ENCODE measurements at regions not wholly inside any gene's neighbourhood (a gene's known extent, or its start where the extent isn't known, plus 50 kb on each side); places are given as distances from the start of the nearest gene placed in this dataset.

DNA sequence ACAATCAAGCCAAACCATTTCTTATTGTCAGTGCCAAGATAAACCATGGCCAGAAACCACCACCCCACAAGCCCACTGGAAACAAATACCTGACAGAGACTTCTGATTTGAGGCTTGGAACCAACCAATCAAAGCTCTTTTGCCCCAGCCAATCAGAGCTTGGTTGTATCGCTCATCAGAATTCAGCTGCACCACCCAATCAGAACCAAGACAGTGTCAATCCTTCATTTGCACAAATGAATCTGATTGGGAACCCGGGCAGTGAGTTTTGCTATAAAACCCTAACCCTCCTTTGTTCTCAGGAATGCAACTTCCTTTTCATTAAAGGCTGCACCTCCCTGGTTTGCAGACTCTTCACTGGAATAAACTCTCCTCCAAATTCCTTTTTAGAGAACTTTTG lies 87.4 kb downstream of the ELAPOR2 start:
- no peaks in the 10 kb centered on the region for H3K4me1 ChIP-seq (ENCODE audit: insufficient read depth, low read length, poor library complexity, severe bottlenecking)
- DNase-seq (ENCODE audit: low spot score): peak; percentile 9
- no peak overlapping the region for H3K27ac ChIP-seq (ENCODE audit: low read depth, low read length, poor library complexity, severe bottlenecking)
- no peaks in the 10 kb centered on the region for H3K9me3 ChIP-seq (ENCODE audit: low read depth, low read length, poor library complexity, severe bottlenecking)
- no peak for TF ChIP-seq EZH2 (IDR thresholded peaks at IDR 0.05; ENCODE audit: borderline replicate concordance, low read depth, low read length, poor library complexity, severe bottlenecking)
- TF ChIP-seq, protein P1, sequence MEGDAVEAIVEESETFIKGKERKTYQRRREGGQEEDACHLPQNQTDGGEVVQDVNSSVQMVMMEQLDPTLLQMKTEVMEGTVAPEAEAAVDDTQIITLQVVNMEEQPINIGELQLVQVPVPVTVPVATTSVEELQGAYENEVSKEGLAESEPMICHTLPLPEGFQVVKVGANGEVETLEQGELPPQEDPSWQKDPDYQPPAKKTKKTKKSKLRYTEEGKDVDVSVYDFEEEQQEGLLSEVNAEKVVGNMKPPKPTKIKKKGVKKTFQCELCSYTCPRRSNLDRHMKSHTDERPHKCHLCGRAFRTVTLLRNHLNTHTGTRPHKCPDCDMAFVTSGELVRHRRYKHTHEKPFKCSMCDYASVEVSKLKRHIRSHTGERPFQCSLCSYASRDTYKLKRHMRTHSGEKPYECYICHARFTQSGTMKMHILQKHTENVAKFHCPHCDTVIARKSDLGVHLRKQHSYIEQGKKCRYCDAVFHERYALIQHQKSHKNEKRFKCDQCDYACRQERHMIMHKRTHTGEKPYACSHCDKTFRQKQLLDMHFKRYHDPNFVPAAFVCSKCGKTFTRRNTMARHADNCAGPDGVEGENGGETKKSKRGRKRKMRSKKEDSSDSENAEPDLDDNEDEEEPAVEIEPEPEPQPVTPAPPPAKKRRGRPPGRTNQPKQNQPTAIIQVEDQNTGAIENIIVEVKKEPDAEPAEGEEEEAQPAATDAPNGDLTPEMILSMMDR (conservative IDR thresholded peaks at IDR 0.05; ENCODE audit: low read depth, low read length): no peak
- no peak overlapping the region for H3K4me3 ChIP-seq (ENCODE audit: low read depth, low read length, poor library complexity, severe bottlenecking)
- H3K36me3 ChIP-seq (ENCODE audit: insufficient read depth, low read length, poor library complexity, severe bottlenecking): no peaks in the 10 kb centered on the region
- intact Hi-C loops (cut with micrococcal nuclease; ENCODE audit: unreplicated experiment): no loop called here
- POLR2A ChIA-PET (ENCODE audit: low non-redundant PET): interaction anchor here (0.7 kb wide), 1 partner anchor 181 kb away, joined by 6 read pairs; no protein-coding TSS in a partner anchor
- H3K27me3 ChIP-seq (replicated peaks; ENCODE audit: insufficient read depth, low read depth, low read length, poor library complexity): peaks cover 23% of the 10 kb centered on the region
- BruUV-seq (replicated peaks): no TSS peak
- CTCF ChIA-PET: no interaction called here

DNA sequence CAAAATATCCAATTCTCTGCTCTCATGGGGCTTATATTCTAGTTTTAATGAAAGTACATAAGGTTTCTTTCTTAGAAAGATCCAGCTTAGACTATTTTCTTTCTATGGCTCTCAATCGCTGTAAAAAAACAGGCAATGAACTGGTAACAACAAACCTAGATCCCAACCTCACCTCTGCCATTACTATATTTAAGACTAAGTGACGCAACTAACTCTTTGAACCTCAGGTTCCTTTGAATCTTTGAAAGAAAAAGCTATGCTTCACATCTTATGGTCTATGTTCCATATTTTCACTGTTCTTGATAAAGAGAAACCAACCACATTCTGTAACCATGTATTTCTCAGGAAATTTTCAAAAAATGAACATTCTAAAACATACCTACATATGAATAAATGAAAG lies 88.5 kb downstream of the ELAPOR2 start:
- DNase-seq (ENCODE audit: low spot score): no peak
- ChIA-PET CTCF (no interaction called here), POLR2A (ENCODE audit: low non-redundant PET) (no interaction called here)
- H3K27ac ChIP-seq (ENCODE audit: low read depth, low read length, poor library complexity, severe bottlenecking): no peak overlapping the region
- TF ChIP-seq, protein P1 (conservative IDR thresholded peaks at IDR 0.05; ENCODE audit: low read depth, low read length): no peak
- TF ChIP-seq EZH2 (IDR thresholded peaks at IDR 0.05; ENCODE audit: borderline replicate concordance, low read depth, low read length, poor library complexity, severe bottlenecking): no peak
- no peaks in the 10 kb centered on the region for H3K9me3 ChIP-seq (ENCODE audit: low read depth, low read length, poor library complexity, severe bottlenecking)
- BruUV-seq (replicated peaks): no TSS peak
- no peaks in the 10 kb centered on the region for H3K4me1 ChIP-seq (ENCODE audit: insufficient read depth, low read length, poor library complexity, severe bottlenecking)
- intact Hi-C loops (cut with micrococcal nuclease; ENCODE audit: unreplicated experiment): no loop called here
- H3K27me3 ChIP-seq (replicated peaks; ENCODE audit: insufficient read depth, low read depth, low read length, poor library complexity): peaks cover 14% of the 10 kb centered on the region
- no peaks in the 10 kb centered on the region for H3K36me3 ChIP-seq (ENCODE audit: insufficient read depth, low read length, poor library complexity, severe bottlenecking)
- no peak overlapping the region for H3K4me3 ChIP-seq (ENCODE audit: low read depth, low read length, poor library complexity, severe bottlenecking)

DNA sequence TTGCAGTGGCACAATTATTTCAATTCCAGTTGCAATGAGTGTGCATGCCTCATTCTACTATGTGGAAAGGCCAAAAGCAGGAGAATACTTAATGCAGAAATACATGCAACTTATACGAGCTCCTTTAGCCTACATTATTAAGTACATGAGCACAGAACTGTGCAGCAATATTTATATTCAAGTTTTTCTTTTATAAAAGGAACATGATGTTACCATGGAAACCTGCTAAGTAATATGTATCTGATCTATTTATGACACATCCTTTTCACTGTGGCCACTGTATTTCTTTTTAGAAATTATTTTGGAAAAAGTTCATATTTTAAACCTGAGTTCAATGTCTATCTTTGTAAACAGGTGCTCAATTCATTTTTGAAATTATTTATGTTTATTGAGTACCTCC lies 88.9 kb downstream of the ELAPOR2 start:
- BruUV-seq (replicated peaks): no TSS peak
- no peak for DNase-seq (ENCODE audit: low spot score)
- no peaks in the 10 kb centered on the region for H3K36me3 ChIP-seq (ENCODE audit: insufficient read depth, low read length, poor library complexity, severe bottlenecking)
- TF ChIP-seq, protein P1 (conservative IDR thresholded peaks at IDR 0.05; ENCODE audit: low read depth, low read length): no peak
- TF ChIP-seq EZH2 (IDR thresholded peaks at IDR 0.05; ENCODE audit: borderline replicate concordance, low read depth, low read length, poor library complexity, severe bottlenecking): no peak
- no peaks in the 10 kb centered on the region for H3K9me3 ChIP-seq (ENCODE audit: low read depth, low read length, poor library complexity, severe bottlenecking)
- H3K4me3 ChIP-seq (ENCODE audit: low read depth, low read length, poor library complexity, severe bottlenecking): no peak overlapping the region
- ChIA-PET POLR2A (ENCODE audit: low non-redundant PET) (no interaction called here), CTCF (no interaction called here)
- peaks cover 12% of the 10 kb centered on the region for H3K27me3 ChIP-seq (replicated peaks; ENCODE audit: insufficient read depth, low read depth, low read length, poor library complexity)
- H3K4me1 ChIP-seq (ENCODE audit: insufficient read depth, low read length, poor library complexity, severe bottlenecking): no peaks in the 10 kb centered on the region
- intact Hi-C loops (cut with micrococcal nuclease; ENCODE audit: unreplicated experiment): no loop called here
- H3K27ac ChIP-seq (ENCODE audit: low read depth, low read length, poor library complexity, severe bottlenecking): no peak overlapping the region

Data from A673 (cell line).